AG04449 (cell line): ENCODE measurements at regions not wholly inside any gene's neighbourhood (a gene's known extent, or its start where the extent isn't known, plus 50 kb on each side); places are given as distances from the start of the nearest gene placed in this dataset.
"Not testable (repeated sequence)": the region's sequence is repeated elsewhere in the genome, so short reads cannot be mapped to it uniquely, and the experiment has no call there.

Source experiments
- CTCF ChIA-PET: fragments of 350-600 bp; formaldehyde crosslinking; extraction: SDS; loops from one replicate; lab custom pipeline; 2021; ENCODE audit warnings: antibody characterized with exemption; lab: Yijun Ruan, JAX
- POLR2A ChIA-PET: fragments of 400-600, 350-600 bp; formaldehyde crosslinking; extraction: SDS; loops from one replicate; lab custom pipeline; 2020; ENCODE audit warnings: antibody characterized with exemption, inconsistent platforms; lab: Yijun Ruan, JAX
- DNase-seq: peaks from one replicate; pipeline ENCODE4 v3.0.0-alpha.2; 2010; ENCODE audit warnings: low read depth, low spot score
- H3K4me3 ChIP-seq: 2 replicates; pipeline ENCODE4 v1.5.1; 2011; ENCODE audit warnings: low read depth, mild to moderate bottlenecking, control low read depth, low read length
- TF ChIP-seq, protein P1 (sequence below): IDR thresholded peaks from one replicate; pipeline ENCODE4 v1.5.1; 2011; ENCODE audit warnings: mild to moderate bottlenecking, moderate library complexity, low read length, control low read depth, inconsistent platforms; ENCODE audit not compliant: insufficient read depth; ENCODE audit errors: missing control alignments

- POLR2A ChIA-PET: no interaction called here
- TF ChIP-seq, protein P1, sequence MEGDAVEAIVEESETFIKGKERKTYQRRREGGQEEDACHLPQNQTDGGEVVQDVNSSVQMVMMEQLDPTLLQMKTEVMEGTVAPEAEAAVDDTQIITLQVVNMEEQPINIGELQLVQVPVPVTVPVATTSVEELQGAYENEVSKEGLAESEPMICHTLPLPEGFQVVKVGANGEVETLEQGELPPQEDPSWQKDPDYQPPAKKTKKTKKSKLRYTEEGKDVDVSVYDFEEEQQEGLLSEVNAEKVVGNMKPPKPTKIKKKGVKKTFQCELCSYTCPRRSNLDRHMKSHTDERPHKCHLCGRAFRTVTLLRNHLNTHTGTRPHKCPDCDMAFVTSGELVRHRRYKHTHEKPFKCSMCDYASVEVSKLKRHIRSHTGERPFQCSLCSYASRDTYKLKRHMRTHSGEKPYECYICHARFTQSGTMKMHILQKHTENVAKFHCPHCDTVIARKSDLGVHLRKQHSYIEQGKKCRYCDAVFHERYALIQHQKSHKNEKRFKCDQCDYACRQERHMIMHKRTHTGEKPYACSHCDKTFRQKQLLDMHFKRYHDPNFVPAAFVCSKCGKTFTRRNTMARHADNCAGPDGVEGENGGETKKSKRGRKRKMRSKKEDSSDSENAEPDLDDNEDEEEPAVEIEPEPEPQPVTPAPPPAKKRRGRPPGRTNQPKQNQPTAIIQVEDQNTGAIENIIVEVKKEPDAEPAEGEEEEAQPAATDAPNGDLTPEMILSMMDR: no peak
- H3K4me3 ChIP-seq: no peak overlapping the region
- DNase-seq: no peak
- CTCF ChIA-PET: no interaction called here
Measured at GRCh38 chr16:60150907-60151306, 1416.8 kb upstream of the GOT2 start.

DNA sequence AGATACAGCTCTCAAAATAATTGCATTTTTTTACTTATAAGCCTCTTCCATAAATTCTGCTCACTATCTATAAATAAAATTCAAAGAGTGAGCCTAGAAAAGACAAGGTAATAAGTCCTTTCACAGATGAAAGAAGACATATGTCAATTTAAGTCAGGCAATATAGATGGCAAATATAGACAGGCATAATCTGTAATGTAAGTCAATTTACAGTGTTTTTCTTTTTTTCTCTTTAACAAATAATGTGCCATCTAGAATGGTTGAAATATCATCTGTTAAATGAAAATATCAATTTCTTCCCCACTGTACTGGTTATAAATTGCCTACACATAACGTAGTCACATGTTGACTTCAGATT is 1409.2 kb upstream of the GOT2 start:
- ChIA-PET POLR2A (no interaction called here), CTCF (no interaction called here)
- no peak for DNase-seq
- TF ChIP-seq, protein P1: no peak
- H3K4me3 ChIP-seq: no peak overlapping the region

- ChIA-PET POLR2A (no interaction called here), CTCF (no interaction called here)
- no peak for DNase-seq
Measured at GRCh38 chr16:60142619-60143347, 1408.7 kb upstream of the GOT2 start.

DNA sequence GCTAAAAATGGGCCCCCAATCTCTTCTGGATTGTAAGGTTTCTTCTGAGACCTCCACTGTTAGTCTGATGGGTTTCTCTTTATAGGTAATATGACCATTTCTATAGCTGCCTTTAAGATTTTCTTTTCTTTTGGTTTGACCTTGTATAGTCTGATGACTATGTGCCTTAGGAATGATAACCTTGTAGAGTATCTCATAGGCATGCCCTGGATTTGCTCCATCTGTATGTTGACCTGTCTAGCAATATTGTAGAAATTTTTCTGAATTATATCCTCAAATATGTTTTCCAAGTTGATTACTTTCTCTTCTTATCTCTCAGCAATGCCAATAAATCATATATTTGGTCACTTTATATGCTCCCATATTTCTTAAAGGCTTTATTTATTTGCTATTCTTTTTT is 1403.8 kb upstream of the GOT2 start:
- CTCF ChIA-PET: no interaction called here
- TF ChIP-seq, protein P1: no peak
- POLR2A ChIA-PET: no interaction called here
- DNase-seq: no peak
- H3K4me3 ChIP-seq: no peak overlapping the region

More at GRCh38 chr16:60142619-60143347, 1408.7 kb upstream of the GOT2 start:
- TF ChIP-seq, protein P1: no peak
- H3K4me3 ChIP-seq: no peak overlapping the region

DNA sequence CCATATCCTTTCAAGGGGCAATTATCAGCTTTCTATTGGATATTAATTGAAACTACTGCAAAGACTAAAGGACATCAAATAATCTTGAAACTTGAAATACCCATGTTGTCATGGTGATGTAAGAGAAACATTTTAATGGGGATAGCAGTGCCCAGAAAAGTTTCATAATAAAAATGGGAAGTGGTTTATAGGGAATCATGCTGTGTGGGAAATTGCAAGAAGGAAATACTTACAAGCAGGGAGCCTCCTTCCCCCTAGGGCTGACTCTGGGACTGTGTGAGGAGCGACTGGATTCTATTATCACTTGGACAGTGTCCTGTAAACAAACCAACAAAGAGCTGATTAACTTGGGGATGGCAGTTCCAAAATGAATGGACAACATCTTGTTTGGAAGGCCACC is 1393.1 kb upstream of the GOT2 start:
- TF ChIP-seq, protein P1: no peak
- no peak overlapping the region for H3K4me3 ChIP-seq
- no peak for DNase-seq
- ChIA-PET POLR2A (no interaction called here), CTCF (no interaction called here)

DNA sequence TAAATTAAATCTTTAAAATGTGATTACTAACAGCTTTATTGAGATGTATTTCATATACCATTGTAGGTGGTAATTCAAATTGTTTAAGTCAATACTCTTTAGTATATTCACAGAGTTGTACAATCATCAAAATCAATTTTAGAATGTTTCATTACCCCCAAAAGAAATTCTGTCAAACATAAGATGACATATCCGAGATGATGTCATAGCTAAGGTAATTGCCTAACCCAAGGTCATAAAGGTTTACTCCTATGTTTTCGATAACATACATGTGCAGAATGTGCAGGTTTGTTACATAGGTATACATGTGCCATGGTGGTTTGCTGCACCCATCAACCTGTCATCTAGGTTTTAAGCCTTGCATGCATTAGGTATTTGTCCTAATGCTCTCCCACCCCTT is 1392.0 kb upstream of the GOT2 start:
- H3K4me3 ChIP-seq, CTCF ChIA-PET, POLR2A ChIA-PET, DNase-seq: not testable (repeated sequence)
